ENCODE measurements at regions not wholly inside any gene's neighbourhood (a gene's known extent, or its start where the extent isn't known, plus 50 kb on each side); places are given as distances from the start of the nearest gene placed in this dataset.

GRCh38 chr17:71110326-71110725, 941.0 kb downstream of the KCNJ2 start:
- no peak for DNase-seq

GRCh38 chr17:71111460-71111859, 942.1 kb downstream of the KCNJ2 start:
- no peak for DNase-seq

GRCh38 chr17:71111934-71112333, 942.6 kb downstream of the KCNJ2 start:
- DNase-seq, result no peak

- DNase-seq, result no peak
These were observed 944.0 kb downstream of the KCNJ2 start for GRCh38 chr17:71113347-71113746.

- no peak for DNase-seq
These were observed 945.8 kb downstream of the KCNJ2 start for GRCh38 chr17:71114911-71115668.

GRCh38 chr17:71115669-71115972, 946.3 kb downstream of the KCNJ2 start:
- DNase-seq, result no peak

- DNase-seq, result no peak
These were observed 948.1 kb downstream of the KCNJ2 start for GRCh38 chr17:71117466-71117865.

GRCh38 chr17:71118039-71118438, 948.7 kb downstream of the KCNJ2 start:
- DNase-seq, result no peak

- no peak for DNase-seq
These were observed 958.1 kb downstream of the KCNJ2 start for GRCh38 chr17:71127416-71127815.

GRCh38 chr17:71142333-71142732, 973.0 kb downstream of the KCNJ2 start:
- no peak for DNase-seq

GRCh38 chr17:71145486-71145885, 975.3 kb upstream of the SOX9 start:
- DNase-seq, result no peak

GRCh38 chr17:71147906-71148305, 972.9 kb upstream of the SOX9 start:
- no peak for DNase-seq

GRCh38 chr17:71149607-71150006, 971.2 kb upstream of the SOX9 start:
- DNase-seq, result no peak

GRCh38 chr17:71157297-71157696, 963.5 kb upstream of the SOX9 start:
- no peak for DNase-seq

GRCh38 chr17:71158437-71158836, 962.4 kb upstream of the SOX9 start:
- no peak for DNase-seq

GRCh38 chr17:71163121-71163812, 957.6 kb upstream of the SOX9 start:
- no peak for DNase-seq

- DNase-seq, result no peak
These were observed 957.1 kb upstream of the SOX9 start for GRCh38 chr17:71163813-71164122.

GRCh38 chr17:71164561-71164960, 956.3 kb upstream of the SOX9 start:
- DNase-seq, result no peak

- DNase-seq, result no peak
These were observed 954.5 kb upstream of the SOX9 start for GRCh38 chr17:71166311-71166710.

- DNase-seq, result no peak
These were observed 952.6 kb upstream of the SOX9 start for GRCh38 chr17:71168053-71168741.

- DNase-seq, result no peak
These were observed 950.8 kb upstream of the SOX9 start for GRCh38 chr17:71170070-71170469.

GRCh38 chr17:71171270-71171669, 949.5 kb upstream of the SOX9 start:
- no peak for DNase-seq

GRCh38 chr17:71173991-71174390, 946.8 kb upstream of the SOX9 start:
- no peak for DNase-seq

GRCh38 chr17:71176331-71176730, 944.5 kb upstream of the SOX9 start:
- DNase-seq, result no peak
